ENCODE measurements at regions not wholly inside any gene's neighbourhood (a gene's known extent, or its start where the extent isn't known, plus 50 kb on each side); places are given as distances from the start of the nearest gene placed in this dataset.

- TF ChIP-seq, protein P1, sequence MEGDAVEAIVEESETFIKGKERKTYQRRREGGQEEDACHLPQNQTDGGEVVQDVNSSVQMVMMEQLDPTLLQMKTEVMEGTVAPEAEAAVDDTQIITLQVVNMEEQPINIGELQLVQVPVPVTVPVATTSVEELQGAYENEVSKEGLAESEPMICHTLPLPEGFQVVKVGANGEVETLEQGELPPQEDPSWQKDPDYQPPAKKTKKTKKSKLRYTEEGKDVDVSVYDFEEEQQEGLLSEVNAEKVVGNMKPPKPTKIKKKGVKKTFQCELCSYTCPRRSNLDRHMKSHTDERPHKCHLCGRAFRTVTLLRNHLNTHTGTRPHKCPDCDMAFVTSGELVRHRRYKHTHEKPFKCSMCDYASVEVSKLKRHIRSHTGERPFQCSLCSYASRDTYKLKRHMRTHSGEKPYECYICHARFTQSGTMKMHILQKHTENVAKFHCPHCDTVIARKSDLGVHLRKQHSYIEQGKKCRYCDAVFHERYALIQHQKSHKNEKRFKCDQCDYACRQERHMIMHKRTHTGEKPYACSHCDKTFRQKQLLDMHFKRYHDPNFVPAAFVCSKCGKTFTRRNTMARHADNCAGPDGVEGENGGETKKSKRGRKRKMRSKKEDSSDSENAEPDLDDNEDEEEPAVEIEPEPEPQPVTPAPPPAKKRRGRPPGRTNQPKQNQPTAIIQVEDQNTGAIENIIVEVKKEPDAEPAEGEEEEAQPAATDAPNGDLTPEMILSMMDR (IDR thresholded peaks at IDR 0.05; ENCODE audit: borderline replicate concordance, extremely low read depth, low read length, poor library complexity, severe bottlenecking), result no peak
- no peak for TF ChIP-seq EZH2 (IDR thresholded peaks at IDR 0.05; ENCODE audit: borderline replicate concordance, low read depth, low read length, severe bottlenecking)
Measured at GRCh38 chr21:27448960-27449359, 482.1 kb upstream of the ADAMTS5 start.
